NB4 (cell line): ENCODE measurements at regions not wholly inside any gene's neighbourhood (a gene's known extent, or its start where the extent isn't known, plus 50 kb on each side); places are given as distances from the start of the nearest gene placed in this dataset.

Experiments
- DNase-seq: peaks from one replicate; pipeline ENCODE4 v3.0.0; 2010; ENCODE audit warnings: low read depth
- H3K4me3 ChIP-seq: one replicate; pipeline ENCODE4 v1.5.1; 2011; ENCODE audit warnings: mild to moderate bottlenecking, low read depth, low read length, moderate library complexity
- MYC ChIP-seq: IDR thresholded peaks from 2 replicates; pipeline ENCODE4 v1.6.1; 2011; ENCODE audit warnings: low read depth, low read length
- POLR2A ChIP-seq: IDR thresholded peaks from 2 replicates; pipeline ENCODE4 v1.6.1; 2011; ENCODE audit warnings: mild to moderate bottlenecking; ENCODE audit not compliant: insufficient read length; ENCODE audit errors: extremely low read depth
- TF ChIP-seq, protein P1 (sequence below): IDR thresholded peaks from one replicate; pipeline ENCODE4 v1.5.1; 2012; ENCODE audit warnings: low read depth, low read length
- TF ChIP-seq, protein P2 (sequence below): IDR thresholded peaks from 2 replicates; pipeline ENCODE4 v1.6.1; 2011; ENCODE audit warnings: low read depth, low read length

DNA sequence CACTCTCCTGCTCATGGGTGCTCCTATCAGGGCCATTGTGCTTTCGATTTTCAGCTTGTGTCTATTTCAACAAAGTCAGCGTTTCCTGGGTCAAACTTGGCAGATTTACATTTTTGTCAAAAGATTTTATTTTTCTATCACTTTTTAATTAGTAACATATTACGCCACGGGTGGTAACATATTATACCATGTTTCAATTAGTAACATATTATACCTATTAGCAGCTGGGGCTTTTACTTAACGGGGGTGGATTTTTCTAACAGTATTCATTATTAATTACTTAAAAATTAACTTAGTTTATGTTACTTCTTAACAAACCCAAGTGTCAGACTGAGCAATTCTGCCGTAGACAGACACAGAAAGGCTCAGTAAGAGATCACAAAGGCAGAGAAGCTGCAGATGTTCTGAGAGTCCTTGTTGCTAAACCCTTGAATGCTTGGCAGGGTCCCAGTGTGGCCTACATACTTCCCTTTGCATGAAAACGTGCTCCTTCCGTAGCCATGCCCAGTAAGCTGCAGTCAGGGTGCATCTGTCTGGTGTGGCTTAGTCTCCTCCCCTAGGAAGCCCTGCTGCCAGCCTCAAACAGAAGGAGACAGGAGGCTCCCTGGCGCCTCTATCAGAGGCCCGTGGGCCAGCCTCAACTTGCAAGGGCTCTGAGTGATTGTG is 263.1 kb upstream of the CXCL12 start:
- no peak for DNase-seq
- TF ChIP-seq POLR2A, result no peak
- TF ChIP-seq, protein P1, sequence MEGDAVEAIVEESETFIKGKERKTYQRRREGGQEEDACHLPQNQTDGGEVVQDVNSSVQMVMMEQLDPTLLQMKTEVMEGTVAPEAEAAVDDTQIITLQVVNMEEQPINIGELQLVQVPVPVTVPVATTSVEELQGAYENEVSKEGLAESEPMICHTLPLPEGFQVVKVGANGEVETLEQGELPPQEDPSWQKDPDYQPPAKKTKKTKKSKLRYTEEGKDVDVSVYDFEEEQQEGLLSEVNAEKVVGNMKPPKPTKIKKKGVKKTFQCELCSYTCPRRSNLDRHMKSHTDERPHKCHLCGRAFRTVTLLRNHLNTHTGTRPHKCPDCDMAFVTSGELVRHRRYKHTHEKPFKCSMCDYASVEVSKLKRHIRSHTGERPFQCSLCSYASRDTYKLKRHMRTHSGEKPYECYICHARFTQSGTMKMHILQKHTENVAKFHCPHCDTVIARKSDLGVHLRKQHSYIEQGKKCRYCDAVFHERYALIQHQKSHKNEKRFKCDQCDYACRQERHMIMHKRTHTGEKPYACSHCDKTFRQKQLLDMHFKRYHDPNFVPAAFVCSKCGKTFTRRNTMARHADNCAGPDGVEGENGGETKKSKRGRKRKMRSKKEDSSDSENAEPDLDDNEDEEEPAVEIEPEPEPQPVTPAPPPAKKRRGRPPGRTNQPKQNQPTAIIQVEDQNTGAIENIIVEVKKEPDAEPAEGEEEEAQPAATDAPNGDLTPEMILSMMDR, result no peak
- TF ChIP-seq, protein P2, sequence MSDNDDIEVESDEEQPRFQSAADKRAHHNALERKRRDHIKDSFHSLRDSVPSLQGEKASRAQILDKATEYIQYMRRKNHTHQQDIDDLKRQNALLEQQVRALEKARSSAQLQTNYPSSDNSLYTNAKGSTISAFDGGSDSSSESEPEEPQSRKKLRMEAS, result no peak
- TF ChIP-seq MYC, result no peak
- H3K4me3 ChIP-seq, result no peak overlapping the region

DNA sequence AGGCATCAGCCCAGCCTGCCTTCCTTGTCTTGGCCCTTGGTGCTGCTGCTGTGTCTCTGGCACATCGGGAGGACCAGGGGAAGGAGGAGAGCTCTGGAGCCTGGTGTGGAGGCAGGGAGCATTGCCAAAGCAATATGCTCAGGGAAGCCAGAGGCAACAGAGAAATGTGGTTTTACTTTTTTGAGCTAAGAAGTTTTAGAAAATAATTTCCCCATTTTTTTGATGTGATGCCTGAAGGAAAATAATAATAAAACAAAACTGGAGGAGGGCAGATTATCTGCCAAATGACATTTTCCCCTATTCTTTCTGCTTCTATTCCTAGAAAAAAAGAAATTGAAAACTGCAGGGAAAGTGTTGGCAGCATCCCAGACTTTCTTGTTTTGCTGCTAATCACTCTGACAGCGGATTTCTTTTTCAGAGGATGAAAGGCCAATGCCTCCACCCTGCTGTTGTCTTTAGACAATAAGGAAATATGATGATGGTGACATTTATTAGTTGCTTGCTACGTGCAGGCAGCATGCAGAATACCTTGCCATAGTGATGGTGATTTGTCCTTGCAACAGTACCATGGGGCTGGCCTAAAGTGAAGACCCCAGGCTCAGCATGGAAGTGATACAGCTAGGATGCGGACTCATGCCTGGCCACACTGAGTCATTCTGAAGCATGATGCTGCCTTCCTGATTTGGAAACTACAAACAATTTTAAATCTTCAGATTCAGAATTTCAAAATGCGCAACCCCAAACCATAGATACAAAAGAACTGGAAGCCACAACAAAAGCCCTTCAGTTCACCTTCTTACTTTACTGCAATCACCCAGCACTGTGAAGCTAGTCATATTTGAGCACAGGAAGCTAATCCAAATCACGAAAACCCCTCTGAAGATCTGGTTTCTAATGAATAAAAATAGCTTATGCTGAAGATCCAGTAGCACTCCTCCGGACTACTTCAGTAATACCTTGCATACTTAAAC is 260.2 kb upstream of the TMEM72 start:
- no peak overlapping the region for H3K4me3 ChIP-seq
- DNase-seq, result no peak
- no peak for TF ChIP-seq POLR2A
- TF ChIP-seq, protein P1, result no peak
- TF ChIP-seq MYC, result no peak
- TF ChIP-seq, protein P2, result no peak

DNA sequence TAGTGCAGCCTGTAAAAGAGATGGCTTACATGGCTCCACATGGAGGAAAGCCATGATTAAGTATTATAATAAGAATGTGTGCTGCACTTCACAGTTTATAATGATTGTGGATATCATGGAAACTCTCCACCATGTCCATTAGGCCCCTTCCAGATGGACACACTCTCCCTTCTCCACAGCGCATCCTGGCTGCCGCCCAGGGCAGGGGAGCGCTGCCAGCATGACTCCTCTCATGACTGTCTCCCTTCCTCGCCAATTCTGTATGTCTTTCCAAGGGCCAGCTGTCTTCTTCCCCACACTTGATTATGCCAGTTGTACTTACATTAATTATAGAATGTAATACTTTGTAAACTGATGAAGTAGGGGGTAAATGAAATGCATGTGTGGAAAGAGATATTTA is 259.3 kb upstream of the TMEM72 start:
- no peak overlapping the region for H3K4me3 ChIP-seq
- TF ChIP-seq MYC (no peak), POLR2A (no peak)
- TF ChIP-seq, protein P1, result no peak
- TF ChIP-seq, protein P2, result no peak
- no peak for DNase-seq

DNA sequence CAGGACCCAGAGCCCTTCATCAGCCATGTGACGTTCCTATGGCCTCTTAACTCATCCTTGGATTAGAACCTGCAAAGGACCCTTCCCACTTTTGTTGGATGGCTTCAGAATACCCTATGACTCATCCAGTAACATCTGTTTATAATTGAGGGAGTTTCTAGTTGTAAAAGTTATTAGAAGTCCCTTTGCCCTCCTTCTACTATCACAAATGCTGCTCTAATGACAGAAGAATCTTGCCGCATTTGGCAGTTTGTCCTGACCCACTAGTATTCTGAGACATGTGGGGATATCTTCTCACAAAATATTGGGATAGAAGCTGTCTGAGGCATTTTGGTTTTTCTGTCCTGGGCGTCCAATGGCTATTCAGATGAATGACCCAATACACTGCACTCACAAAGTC is 251.8 kb upstream of the TMEM72 start:
- DNase-seq, result no peak
- TF ChIP-seq MYC, result no peak
- no peak for TF ChIP-seq POLR2A
- TF ChIP-seq, protein P1, result no peak
- TF ChIP-seq, protein P2, result no peak
- no peak overlapping the region for H3K4me3 ChIP-seq

DNA sequence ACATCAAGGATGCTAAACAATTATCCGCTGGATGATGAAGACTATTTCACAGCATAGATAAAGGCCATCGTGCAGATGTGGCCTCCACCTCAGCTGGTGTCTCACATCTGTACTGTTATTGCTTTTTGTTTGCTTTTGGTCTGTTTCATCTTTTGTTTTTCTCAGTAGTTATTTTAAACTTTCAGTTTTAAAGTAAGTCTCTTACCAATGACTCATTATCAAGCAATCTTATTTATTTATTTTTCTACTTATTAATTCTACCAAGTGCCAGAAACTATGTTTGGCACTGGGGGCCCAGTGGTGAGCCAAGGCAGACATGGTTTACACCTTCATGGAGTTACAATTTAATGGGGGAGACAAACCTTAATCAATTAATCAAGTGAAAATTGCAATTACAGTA is 250.9 kb upstream of the TMEM72 start:
- H3K4me3 ChIP-seq, result no peak overlapping the region
- no peak for DNase-seq
- TF ChIP-seq MYC (no peak), POLR2A (no peak)
- TF ChIP-seq, protein P1, result no peak
